ENCODE measurements at regions not wholly inside any gene's neighbourhood (a gene's known extent, or its start where the extent isn't known, plus 50 kb on each side); places are given as distances from the start of the nearest gene placed in this dataset.

GRCh38 chr13:34620074-34620850, 321.8 kb upstream of the NBEA start:
- Histone ChIP-seq H3K18ac (ENCODE audit: insufficient read length, low read depth, low read length) (no peak overlapping the region), H3K4ac (ENCODE audit: low read depth, low read length) (no peak overlapping the region), H3K4me1 (ENCODE audit: insufficient read depth, low read length) (peaks cover 5% of the 10 kb centered on the region; the same call in 1 of the 2 replicates), H3K27me3 (ENCODE audit: insufficient read depth, low read length) (no peaks in the 10 kb centered on the region), H4K20me1 (ENCODE audit: control insufficient read depth, insufficient read depth, insufficient read length) (no peaks in the 10 kb centered on the region), H4K91ac (ENCODE audit: insufficient read length, low read depth, low read length) (no peak overlapping the region), H2AFZ (ENCODE audit: low read length) (no peak overlapping the region), H3K14ac (ENCODE audit: insufficient read depth, low read length) (no peak overlapping the region), H3K27ac (ENCODE audit: insufficient read length, low read depth, low read length) (no peak overlapping the region), H3K56ac (ENCODE audit: insufficient read length, low read depth, low read length) (no peak overlapping the region), H3K23ac (ENCODE audit: insufficient read length, low read depth, low read length) (no peak overlapping the region), H3T11ph (ENCODE audit: low read length) (no peak overlapping the region), H2AK5ac (ENCODE audit: insufficient read length, low read length) (no peak overlapping the region), H2BK15ac (ENCODE audit: low read depth, low read length) (no peak overlapping the region), H2BK5ac (ENCODE audit: insufficient read length, low read length) (no peak overlapping the region), H3K9ac (ENCODE audit: extremely low read depth, insufficient read length, low read length) (no peak overlapping the region), H2BK12ac (ENCODE audit: insufficient read length, low read depth, low read length) (no peak overlapping the region), H3K23me2 (ENCODE audit: insufficient read length, low read depth, low read length, poor library complexity, severe bottlenecking) (no peaks in the 10 kb centered on the region), H4K8ac (replicated peaks; ENCODE audit: insufficient read length, low read depth, low read length) (no peak overlapping the region), H2BK120ac (ENCODE audit: low read depth, low read length, poor library complexity, severe bottlenecking) (no peak overlapping the region), H3K4me2 (ENCODE audit: insufficient read depth, insufficient read length, low read length) (no peak overlapping the region), H3K9me3 (ENCODE audit: control insufficient read depth, low read depth, low read length) (no peaks in the 10 kb centered on the region), H4K5ac (ENCODE audit: insufficient read length, low read depth, low read length) (no peak overlapping the region), H2BK20ac (ENCODE audit: low read depth, low read length, poor library complexity, severe bottlenecking) (no peak overlapping the region), H3K79me1 (ENCODE audit: insufficient read depth, low read depth, low read length, poor library complexity, severe bottlenecking) (no peaks in the 10 kb centered on the region), H3K79me2 (ENCODE audit: insufficient read depth, low read length) (no peaks in the 10 kb centered on the region)
- no peak overlapping the region for H3K4me3 Mint-ChIP-seq
- peaks cover 15 to 16% of the 10 kb centered on the region in 2 experiments for H3K4me1 Mint-ChIP-seq
- H3K27me3 Mint-ChIP-seq (ENCODE audit: low read depth), result no peaks in the 10 kb centered on the region
- no peak for DNase-seq
- no peak overlapping the region for H3K27ac Mint-ChIP-seq
- no peaks in the 10 kb centered on the region for H3K36me3 Mint-ChIP-seq (ENCODE audit: insufficient read depth in 1 of 3, low read depth in 3 of 3)
- no peaks in the 10 kb centered on the region for H3K9me3 Mint-ChIP-seq
- TF ChIP-seq, protein P1, sequence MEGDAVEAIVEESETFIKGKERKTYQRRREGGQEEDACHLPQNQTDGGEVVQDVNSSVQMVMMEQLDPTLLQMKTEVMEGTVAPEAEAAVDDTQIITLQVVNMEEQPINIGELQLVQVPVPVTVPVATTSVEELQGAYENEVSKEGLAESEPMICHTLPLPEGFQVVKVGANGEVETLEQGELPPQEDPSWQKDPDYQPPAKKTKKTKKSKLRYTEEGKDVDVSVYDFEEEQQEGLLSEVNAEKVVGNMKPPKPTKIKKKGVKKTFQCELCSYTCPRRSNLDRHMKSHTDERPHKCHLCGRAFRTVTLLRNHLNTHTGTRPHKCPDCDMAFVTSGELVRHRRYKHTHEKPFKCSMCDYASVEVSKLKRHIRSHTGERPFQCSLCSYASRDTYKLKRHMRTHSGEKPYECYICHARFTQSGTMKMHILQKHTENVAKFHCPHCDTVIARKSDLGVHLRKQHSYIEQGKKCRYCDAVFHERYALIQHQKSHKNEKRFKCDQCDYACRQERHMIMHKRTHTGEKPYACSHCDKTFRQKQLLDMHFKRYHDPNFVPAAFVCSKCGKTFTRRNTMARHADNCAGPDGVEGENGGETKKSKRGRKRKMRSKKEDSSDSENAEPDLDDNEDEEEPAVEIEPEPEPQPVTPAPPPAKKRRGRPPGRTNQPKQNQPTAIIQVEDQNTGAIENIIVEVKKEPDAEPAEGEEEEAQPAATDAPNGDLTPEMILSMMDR (conservative IDR thresholded peaks at IDR 0.05), result no peak
- no CpG with 5 or more reads among the region's 7 CpGs for WGBS (ENCODE audit: extremely low coverage, insufficient read length, low lambda C conversion rate)

Measured in H9 (cell line).